Keratinocyte (primary cell): ENCODE measurements at regions not wholly inside any gene's neighbourhood (a gene's known extent, or its start where the extent isn't known, plus 50 kb on each side); places are given as distances from the start of the nearest gene placed in this dataset.

ENCODE experiments used
- CTCF ChIP-seq, 3 experiments: IDR thresholded peaks in 1 of 3; conservative IDR thresholded peaks in 1 of 3; optimal IDR thresholded peaks in 1 of 3; 2 replicates in 2 of 3; 3 replicates in 1 of 3; pipeline versions ENCODE3 to v1.5.1; 2011; ENCODE audit warnings: low read length in 3 of 3, mild to moderate bottlenecking in 3 of 3, moderate library complexity in 2 of 3, control low read depth in 1 of 3, inconsistent platforms in 1 of 3; ENCODE audit not compliant: insufficient read depth in 2 of 3; ENCODE audit errors: extremely low read depth in 1 of 3
- EZH2 ChIP-seq: IDR thresholded peaks from one replicate; pipeline ENCODE4 v1.6.1; 2012; ENCODE audit warnings: inconsistent platforms, mild to moderate bottlenecking, low read length, moderate library complexity

GRCh38 chr4:38610966-38611431, 53.0 kb upstream of the KLF3 start:
- TF ChIP-seq CTCF (optimal IDR thresholded peaks at IDR 0.05 in 1 of 3, IDR thresholded peaks at IDR 0.05 in 1 of 3, conservative IDR thresholded peaks at IDR 0.05 in 1 of 3; ENCODE audit: extremely low read depth in 1 of 3, insufficient read depth in 2 of 3, low read length in 3 of 3) (no peak), EZH2 (no peak)
